Spleen (tissue), 11 donors: ENCODE measurements at regions not wholly inside any gene's neighbourhood (a gene's known extent, or its start where the extent isn't known, plus 50 kb on each side); places are given as distances from the start of the nearest gene placed in this dataset.

Experiments used
- DNase-seq: peaks from one replicate; pipeline ENCODE4 v3.0.0-alpha.2; 2020
- H3K27ac ChIP-seq, 8 donors: fragments of 200-600 bp; sonication (generic) in 7 of 8; 1 replicate in 4 of 8; 2 replicates in 4 of 8; pipeline versions ENCODE4 v1.5.0 to v1.8.0; 2016 to 2021; ENCODE audit warnings: inconsistent platforms in 4 of 8, mild to moderate bottlenecking in 4 of 8, moderate library complexity in 1 of 8
- H3K27me3 ChIP-seq, 7 donors: fragments of 200-600 bp; sonication (generic) in 6 of 7; replicated peaks in 1 of 7; 1 replicate in 4 of 7; 2 replicates in 3 of 7; pipeline versions ENCODE4 v1.5.0 to v1.8.0; 2016 to 2021; ENCODE audit warnings: inconsistent platforms in 3 of 7, mild to moderate bottlenecking in 1 of 7
- H3K36me3 ChIP-seq, 6 donors: fragments of 200-600 bp; sonication (generic) in 5 of 6; 1 replicate in 4 of 6; 2 replicates in 2 of 6; pipeline versions ENCODE4 v1.5.0 to v1.8.0; 2016 to 2021; ENCODE audit warnings: inconsistent platforms in 2 of 6
- H3K4me1 ChIP-seq, 6 donors: fragments of 200-600 bp; sonication (generic) in 5 of 6; 1 replicate in 3 of 6; 2 replicates in 3 of 6; pipeline versions ENCODE4 v1.5.0 to v1.8.0; 2016 to 2021; ENCODE audit warnings: inconsistent platforms in 3 of 6
- H3K4me3 ChIP-seq, 8 donors: fragments of 200-600 bp; sonication (generic) in 7 of 8; 1 replicate in 4 of 8; 2 replicates in 4 of 8; pipeline versions ENCODE4 v1.5.0 to v1.8.0; 2016 to 2021; ENCODE audit warnings: inconsistent platforms in 4 of 8, mild to moderate bottlenecking in 4 of 8, moderate library complexity in 2 of 8
- H3K9me3 ChIP-seq, 8 donors: fragments of 200-600 bp; sonication (generic) in 7 of 8; 1 replicate in 4 of 8; 2 replicates in 4 of 8; pipeline versions ENCODE4 v1.5.0 to v1.8.0; 2016 to 2021; ENCODE audit warnings: inconsistent platforms in 4 of 8
- CTCF ChIP-seq, 11 experiments: fragments of 200-600 bp in 7 of 11; fragments of 450-650 bp in 4 of 11; sonication (generic) in 4 of 11; IDR thresholded peaks in 8 of 11; conservative IDR thresholded peaks in 3 of 11; 1 replicate in 7 of 11; 2 replicates in 4 of 11; pipeline versions ENCODE4 v1.4.0 to v1.8.0; 2016 to 2021; ENCODE audit warnings: antibody characterized with exemption in 11 of 11, inconsistent platforms in 4 of 11, mild to moderate bottlenecking in 1 of 11
- POLR2A ChIP-seq, 3 donors: fragments of 450-650 bp; IDR thresholded peaks; one replicate each; pipeline ENCODE4 v1.5.1; 2017; ENCODE audit warnings: antibody characterized with exemption in 3 of 3, mild to moderate bottlenecking in 1 of 3
- POLR2AphosphoS5 ChIP-seq, 3 donors: sonication (generic); formaldehyde crosslinking; IDR thresholded peaks; one replicate each; pipeline ENCODE4 v1.5.1; 2017; ENCODE audit warnings: antibody characterized with exemption in 3 of 3
- WGBS, 5 donors: extraction: QIAGEN DNeasy Blood & Tissue Kit in 3 of 5; methylation state at CpG; one replicate each; pipeline versions ENCODE4 v1.1.5 to v1.1.7; 2013 to 2018; 5-methylcytosine and 5-hydroxymethylcytosine counted together
- intact Hi-C: fragments of 100-400 bp; cut with DNase I; formaldehyde crosslinking; loops from one replicate; pipeline ENCODE4 v1.15.0; 2023; ENCODE audit warnings: low total_unique reads
- donor health status: healthy with polysubstance abuse.
- donor health status: DM: no; HTN: no; CAD: no; lungs with moderate emphysema.
- donor health status: DM: no; HTN: no; CAD: no.
- donor health status: Bipolar disorder and iron deficiency.
- donor health status: healthy.
- donor health status: DM: no; HTN: no; CAD: no.
- donor health status: DM: yes; HTN: yes; CAD: no.

- Histone ChIP-seq H3K27ac (no peak overlapping the region), H3K9me3 (no peaks in the 10 kb centered on the region), H3K36me3 (no peaks in the 10 kb centered on the region), H3K4me3 (no peak overlapping the region), H3K27me3 (peaks cover 0 to 1% (median 0%) of the 10 kb centered on the region in 7 donors), H3K4me1 (no peaks in the 10 kb centered on the region)
- intact Hi-C loops: no loop called here
- WGBS, 5 donors: 68 to 81% (median 71%) methylated on average over 3 of the region's 3 CpGs
- TF ChIP-seq CTCF (IDR thresholded peaks at IDR 0.05 in 8 of 11, conservative IDR thresholded peaks at IDR 0.05 in 3 of 11) (no peak), POLR2A (IDR thresholded peaks at IDR 0.05) (no peak), POLR2AphosphoS5 (IDR thresholded peaks at IDR 0.05) (no peak)
- no peak for DNase-seq
These were observed 350.0 kb upstream of the KLHL29 start for GRCh38 chr2:23034996-23035395.

- no peak overlapping the region for H3K4me3 ChIP-seq
- TF ChIP-seq CTCF (IDR thresholded peaks at IDR 0.05 in 8 of 11, conservative IDR thresholded peaks at IDR 0.05 in 3 of 11): no peak
- no peak for TF ChIP-seq POLR2AphosphoS5 (IDR thresholded peaks at IDR 0.05)
- no peak for TF ChIP-seq POLR2A (IDR thresholded peaks at IDR 0.05)
- DNase-seq: no peak
- H3K4me1 ChIP-seq: no peaks in the 10 kb centered on the region
- H3K27ac ChIP-seq: no peak overlapping the region
- H3K27me3 ChIP-seq: peaks cover 0 to 4% (median 0%) of the 10 kb centered on the region in 7 donors
- no peaks in the 10 kb centered on the region for H3K36me3 ChIP-seq
- H3K9me3 ChIP-seq: no peaks in the 10 kb centered on the region
- 72 to 85% (median 83%) methylated on average over 2 of the region's 2 CpGs for WGBS, 5 donors
- intact Hi-C loops: no loop called here
These were observed 348.4 kb upstream of the KLHL29 start for GRCh38 chr2:23036629-23037028.

GRCh38 chr2:23037596-23037995 is 347.4 kb upstream of the KLHL29 start:
- no peaks in the 10 kb centered on the region for H3K4me1 ChIP-seq
- WGBS, 5 donors: 64 to 88% (median 84%) methylated on average over 2 of the region's 2 CpGs
- no peak overlapping the region for H3K27ac ChIP-seq
- H3K4me3 ChIP-seq: no peak overlapping the region
- no peaks in the 10 kb centered on the region for H3K9me3 ChIP-seq
- no peaks in the 10 kb centered on the region for H3K36me3 ChIP-seq
- intact Hi-C loops: no loop called here
- peaks cover 0 to 4% (median 0%) of the 10 kb centered on the region in 7 donors for H3K27me3 ChIP-seq
- DNase-seq: no peak
- no peak for TF ChIP-seq POLR2A (IDR thresholded peaks at IDR 0.05)
- TF ChIP-seq POLR2AphosphoS5 (IDR thresholded peaks at IDR 0.05): no peak
- TF ChIP-seq CTCF (IDR thresholded peaks at IDR 0.05 in 8 of 11, conservative IDR thresholded peaks at IDR 0.05 in 3 of 11): no peak

- Histone ChIP-seq H3K9me3 (peaks cover 0 to 4% (median 0%) of the 10 kb centered on the region in 8 donors), H3K36me3 (no peaks in the 10 kb centered on the region), H3K27me3 (peaks cover 0 to 4% (median 0%) of the 10 kb centered on the region in 7 donors), H3K4me3 (no peak overlapping the region), H3K27ac (peak overlapping the region in 2 of 8 donors; percentile 24 to 54), H3K4me1 (no peaks in the 10 kb centered on the region)
- no peak for TF ChIP-seq CTCF (IDR thresholded peaks at IDR 0.05 in 8 of 11, conservative IDR thresholded peaks at IDR 0.05 in 3 of 11)
- TF ChIP-seq POLR2AphosphoS5 (IDR thresholded peaks at IDR 0.05): peak in 2 of 3 donors; percentile 14 to 42
- no peak for TF ChIP-seq POLR2A (IDR thresholded peaks at IDR 0.05)
- peak; percentile 60 for DNase-seq
- intact Hi-C loops: no loop called here
- WGBS, 5 donors: 18 to 33% (median 26%) methylated on average over 1 of the region's 1 CpG
These were observed 343.5 kb upstream of the KLHL29 start for GRCh38 chr2:23041443-23041842.
